GM10248 (cell line): ENCODE measurements at regions not wholly inside any gene's neighbourhood (a gene's known extent, or its start where the extent isn't known, plus 50 kb on each side); places are given as distances from the start of the nearest gene placed in this dataset.
"Not testable (repeated sequence)": the region's sequence is repeated elsewhere in the genome, so short reads cannot be mapped to it uniquely, and the experiment has no call there.

Experiments
- CTCF ChIA-PET: fragments of 300-600 bp; sonication (Branson Sonifier 250); formaldehyde crosslinking; extraction: SDS; loops from one replicate; lab custom pipeline; 2021; ENCODE audit warnings: antibody characterized with exemption; lab: Yijun Ruan, JAX
- POLR2A ChIA-PET: fragments of 350-650 bp; sonication (Branson Sonifier 250); formaldehyde crosslinking; extraction: SDS; loops from one replicate; lab custom pipeline; 2020; ENCODE audit warnings: antibody characterized with exemption; lab: Yijun Ruan, JAX
- DNase-seq: peaks from one replicate; pipeline ENCODE4 v3.0.0; 2012; ENCODE audit errors: extremely low spot score
- CTCF ChIP-seq: IDR thresholded peaks from 2 replicates; pipeline ENCODE4 v1.5.1; 2012; ENCODE audit warnings: mild to moderate bottlenecking, low read depth; ENCODE audit errors: extremely low read depth, missing control alignments, control extremely low read depth

- no peak for TF ChIP-seq CTCF
Measured at GRCh38 chr12:115294453-115295133, 610.6 kb upstream of the TBX3 start.

DNA sequence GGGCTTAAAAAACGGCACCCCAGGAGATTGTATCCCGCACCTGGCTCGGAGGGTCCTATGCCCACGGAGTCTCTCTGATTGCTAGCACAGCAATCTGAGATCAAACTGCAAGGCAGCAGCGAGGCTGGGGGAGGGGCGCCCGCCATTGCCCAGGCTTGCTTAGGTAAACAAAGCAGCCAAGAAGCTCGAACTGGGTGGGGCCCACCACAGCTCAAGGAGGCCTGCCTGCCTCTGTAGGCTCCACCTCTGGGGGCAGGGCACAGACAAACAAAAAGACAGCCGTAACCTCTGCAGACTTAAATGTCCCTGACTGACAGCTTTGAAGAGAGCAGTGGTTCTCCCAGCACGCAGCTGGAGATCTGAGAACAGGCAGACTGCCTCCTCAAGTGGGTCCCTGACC, 601.5 kb upstream of the TBX3 start:
- POLR2A ChIA-PET, DNase-seq, CTCF ChIA-PET: not testable (repeated sequence)

More at GRCh38 chr12:115294453-115295133, 610.6 kb upstream of the TBX3 start:
- ChIA-PET POLR2A (no interaction called here), CTCF (interaction anchor here (1.0 kb wide), 1 partner anchor 15 kb away, joined by 3 read pairs; no protein-coding TSS in a partner anchor)
- DNase-seq: no peak

- no peak for TF ChIP-seq CTCF
- no peak for DNase-seq
- CTCF ChIA-PET: no interaction called here
- POLR2A ChIA-PET: no interaction called here
Measured at GRCh38 chr12:115273456-115273855, 589.5 kb upstream of the TBX3 start.

DNA sequence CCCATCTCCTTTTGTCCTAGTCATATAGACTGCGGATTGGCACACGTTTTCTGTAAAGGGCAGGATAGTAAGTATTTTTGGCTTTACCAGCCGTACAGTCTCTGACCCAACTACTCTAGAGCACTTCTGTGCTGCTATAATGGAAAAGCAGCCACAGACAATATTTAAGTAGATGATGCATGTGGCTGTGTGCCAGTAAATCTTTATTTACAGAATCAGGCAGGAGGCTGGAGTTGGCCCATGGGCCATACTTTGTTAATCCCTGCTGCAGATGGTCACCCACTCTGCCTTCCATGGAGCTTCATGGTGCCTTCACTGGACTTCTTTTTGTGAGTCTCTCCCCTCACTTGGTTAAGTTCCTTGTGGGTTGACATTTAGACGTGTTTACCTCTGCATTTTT, 584.5 kb upstream of the TBX3 start:
- no peak for DNase-seq
- ChIA-PET POLR2A (no interaction called here), CTCF (interaction anchor here (1.0 kb wide), 1 partner anchor 19 kb away, joined by 3 read pairs; no protein-coding TSS in a partner anchor)
- TF ChIP-seq CTCF: no peak

- ChIA-PET POLR2A (no interaction called here), CTCF (interaction anchor here (1.0 kb wide), 1 partner anchor 19 kb away, joined by 3 read pairs; no protein-coding TSS in a partner anchor)
- no peak for DNase-seq
- TF ChIP-seq CTCF: no peak
Measured at GRCh38 chr12:115267891-115268290, 583.9 kb upstream of the TBX3 start.

DNA sequence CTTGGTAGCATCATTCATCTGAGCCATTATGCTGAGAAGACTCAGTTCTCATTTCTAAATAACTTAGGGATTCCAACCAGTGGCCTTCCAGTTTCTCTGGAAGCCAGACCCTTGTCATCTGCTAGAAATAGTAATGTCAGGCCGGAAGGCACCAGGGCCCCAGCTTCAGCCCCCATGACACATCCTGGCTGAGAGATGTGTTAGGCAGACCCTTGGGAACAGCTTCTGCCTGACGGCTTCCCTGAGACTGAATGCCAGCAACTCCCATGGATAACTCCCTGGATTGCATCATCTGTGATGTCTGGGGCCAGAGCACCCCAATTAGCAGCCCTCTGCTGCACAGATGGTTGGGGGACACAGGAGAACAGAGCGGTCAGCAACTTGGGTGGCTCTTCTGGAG, 583.5 kb upstream of the TBX3 start:
- ChIA-PET CTCF (interaction anchor here (1.0 kb wide), 1 partner anchor 18 kb away, joined by 3 read pairs; no protein-coding TSS in a partner anchor), POLR2A (no interaction called here)
- no peak for DNase-seq
- no peak for TF ChIP-seq CTCF

- ChIA-PET POLR2A (no interaction called here), CTCF (no interaction called here)
- DNase-seq: no peak
- no peak for TF ChIP-seq CTCF
Measured at GRCh38 chr12:115264605-115265004, 580.6 kb upstream of the TBX3 start.
